ENCODE measurements at regions not wholly inside any gene's neighbourhood (a gene's known extent, or its start where the extent isn't known, plus 50 kb on each side); places are given as distances from the start of the nearest gene placed in this dataset.

DNA sequence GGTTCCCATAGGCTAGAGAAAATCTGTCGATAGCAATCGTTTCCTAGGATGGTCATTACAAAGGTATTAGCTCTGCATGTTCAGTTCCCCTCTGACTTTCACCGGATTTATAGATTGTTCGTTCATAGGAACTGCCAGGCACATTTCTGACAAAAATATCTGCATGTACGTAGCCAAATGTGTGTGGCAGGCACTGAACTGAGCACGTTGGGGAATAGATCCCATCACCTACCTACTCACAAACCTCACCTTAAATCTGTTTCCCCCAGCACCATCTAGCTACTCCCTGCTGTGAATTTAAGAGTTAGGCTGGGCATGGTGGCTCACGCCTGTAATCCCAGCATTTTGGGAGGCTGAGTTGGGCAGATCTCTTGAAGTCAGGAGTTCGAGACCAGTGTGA lies 64.5 kb upstream of the TANC2 start:
- Mint-ChIP-seq H3K27me3 (peaks cover 19% of the 10 kb centered on the region), H3K4me3 (no peak overlapping the region), H3K27ac (no peak overlapping the region), H3K4me1 (no peaks in the 10 kb centered on the region), H3K9me3 (peaks cover 0 to 2% (median 0%) of the 10 kb centered on the region in 7 donors), H3K36me3 (no peaks in the 10 kb centered on the region)
- Histone ChIP-seq H3K27ac (ENCODE audit: insufficient read depth, low read length, poor library complexity, severe bottlenecking) (no peak overlapping the region), H3K36me3 (ENCODE audit: control insufficient read depth, insufficient read depth, low read length) (no peaks in the 10 kb centered on the region), H3K4me3 (ENCODE audit: low read depth, low read length) (no peak overlapping the region), H3K9me3 (ENCODE audit: control insufficient read depth in 2 of 2, low read length in 2 of 2) (no peaks in the 10 kb centered on the region), H3K27me3 (ENCODE audit: control insufficient read depth, insufficient read depth, low read length) (peaks cover 2% of the 10 kb centered on the region), H3K4me1 (ENCODE audit: control insufficient read depth, insufficient read depth, low read length, poor library complexity, severe bottlenecking) (no peaks in the 10 kb centered on the region)
- DNase-seq (no peak), ATAC-seq (ENCODE audit: low read depth in 2 of 2) (no peak)

DNA sequence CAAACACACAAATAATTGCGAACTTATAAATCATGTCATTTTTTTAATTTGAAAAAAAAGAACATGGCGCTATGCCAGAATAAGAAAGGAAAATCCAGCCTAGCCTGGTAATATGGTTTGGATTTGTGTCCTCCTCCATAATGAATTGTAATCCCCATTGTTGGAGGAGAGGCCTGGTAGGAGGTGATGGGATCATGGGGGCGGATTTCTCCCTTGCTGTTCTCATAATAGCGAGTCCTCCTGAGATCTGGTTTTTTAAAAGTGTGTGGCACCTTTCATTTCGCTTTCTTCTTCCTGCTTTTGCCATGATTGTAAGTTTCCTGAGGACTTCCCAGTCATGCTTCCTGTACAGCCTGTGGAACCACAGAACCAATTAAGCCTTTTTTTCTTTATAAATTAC lies 65.9 kb upstream of the TANC2 start:
- ATAC-seq (ENCODE audit: low read depth in 2 of 2): no peak
- no peak for DNase-seq
- no peak overlapping the region for H3K4me3 Mint-ChIP-seq
- H3K36me3 Mint-ChIP-seq: no peaks in the 10 kb centered on the region
- H3K4me1 Mint-ChIP-seq: no peaks in the 10 kb centered on the region
- H3K36me3 ChIP-seq (ENCODE audit: control insufficient read depth, insufficient read depth, low read length): no peaks in the 10 kb centered on the region
- H3K27ac Mint-ChIP-seq: no peak overlapping the region
- peaks cover 19% of the 10 kb centered on the region for H3K27me3 Mint-ChIP-seq
- H3K4me3 ChIP-seq (ENCODE audit: low read depth, low read length): no peak overlapping the region
- peaks cover 0 to 2% (median 0%) of the 10 kb centered on the region in 7 donors for H3K9me3 Mint-ChIP-seq
- H3K9me3 ChIP-seq (ENCODE audit: control insufficient read depth in 2 of 2, low read length in 2 of 2): no peaks in the 10 kb centered on the region
- no peaks in the 10 kb centered on the region for H3K4me1 ChIP-seq (ENCODE audit: control insufficient read depth, insufficient read depth, low read length, poor library complexity, severe bottlenecking)
- no peak overlapping the region for H3K27ac ChIP-seq (ENCODE audit: insufficient read depth, low read length, poor library complexity, severe bottlenecking)
- H3K27me3 ChIP-seq (ENCODE audit: control insufficient read depth, insufficient read depth, low read length): peaks cover 4% of the 10 kb centered on the region

DNA sequence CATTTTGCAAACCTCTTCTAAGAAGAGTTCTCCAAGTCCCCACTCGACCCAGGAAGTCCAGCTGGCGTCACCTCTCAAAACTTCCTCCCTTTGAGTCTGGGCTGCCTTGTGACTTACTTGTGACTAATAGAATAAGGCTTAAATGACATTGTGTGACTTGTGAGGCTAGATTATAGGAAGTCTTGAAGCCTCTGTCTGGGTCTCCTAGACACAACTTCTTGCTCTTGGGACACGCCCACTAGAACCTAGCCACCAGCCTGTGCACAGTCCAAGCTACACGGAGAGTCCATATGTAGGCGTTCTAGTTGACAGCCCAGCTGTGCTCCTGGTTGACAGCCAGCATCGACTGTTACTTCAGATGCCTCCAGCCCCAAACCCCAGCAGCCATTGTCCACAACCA lies 66.7 kb upstream of the TANC2 start:
- DNase-seq (no peak), ATAC-seq (ENCODE audit: low read depth in 2 of 2) (no peak)
- Histone ChIP-seq H3K4me3 (ENCODE audit: low read depth, low read length) (no peak overlapping the region), H3K9me3 (ENCODE audit: control insufficient read depth in 2 of 2, low read length in 2 of 2) (no peaks in the 10 kb centered on the region), H3K27me3 (ENCODE audit: control insufficient read depth, insufficient read depth, low read length) (peaks cover 4% of the 10 kb centered on the region), H3K4me1 (ENCODE audit: control insufficient read depth, insufficient read depth, low read length, poor library complexity, severe bottlenecking) (no peaks in the 10 kb centered on the region), H3K27ac (ENCODE audit: insufficient read depth, low read length, poor library complexity, severe bottlenecking) (no peak overlapping the region), H3K36me3 (ENCODE audit: control insufficient read depth, insufficient read depth, low read length) (no peaks in the 10 kb centered on the region)
- Mint-ChIP-seq H3K27ac (no peak overlapping the region), H3K27me3 (peaks cover 20% of the 10 kb centered on the region), H3K4me1 (no peaks in the 10 kb centered on the region), H3K36me3 (no peaks in the 10 kb centered on the region), H3K4me3 (no peak overlapping the region), H3K9me3 (peaks cover 0 to 2% (median 0%) of the 10 kb centered on the region in 7 donors)

DNA sequence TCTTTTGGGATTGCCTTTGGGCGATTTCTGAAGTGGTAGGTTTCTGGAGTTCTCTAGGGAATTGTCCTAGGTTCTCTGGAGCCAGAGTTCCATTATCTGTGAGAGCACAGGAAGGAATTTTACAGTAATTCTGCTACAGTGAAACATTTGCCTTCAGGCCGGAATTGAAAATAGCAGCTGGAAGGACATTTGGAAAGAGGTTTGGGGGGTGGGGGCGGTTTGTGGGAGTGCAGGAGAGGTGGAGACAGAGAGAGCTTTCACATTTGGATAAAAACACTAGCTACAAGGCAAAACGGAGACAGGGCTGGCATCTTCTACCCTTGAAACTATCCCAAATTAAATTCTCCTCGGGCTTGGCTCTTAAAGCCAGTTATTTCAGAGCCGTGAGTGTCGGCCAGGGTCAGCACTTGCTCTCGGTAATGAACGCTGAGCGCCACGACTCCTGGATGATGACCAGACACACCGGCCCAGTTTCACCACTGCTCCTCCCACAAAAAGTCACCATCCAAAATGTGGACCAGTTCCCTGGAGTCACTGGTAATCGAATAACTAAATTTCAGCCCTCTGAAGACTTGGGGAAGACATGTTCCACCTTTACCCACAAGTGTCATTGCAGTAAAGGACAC lies 67.7 kb upstream of the TANC2 start:
- Histone ChIP-seq H3K36me3 (ENCODE audit: control insufficient read depth, insufficient read depth, low read length) (no peaks in the 10 kb centered on the region), H3K4me1 (ENCODE audit: control insufficient read depth, insufficient read depth, low read length, poor library complexity, severe bottlenecking) (no peaks in the 10 kb centered on the region), H3K27me3 (ENCODE audit: control insufficient read depth, insufficient read depth, low read length) (peaks cover 4% of the 10 kb centered on the region), H3K9me3 (ENCODE audit: control insufficient read depth in 2 of 2, low read length in 2 of 2) (no peaks in the 10 kb centered on the region), H3K4me3 (ENCODE audit: low read depth, low read length) (no peak overlapping the region), H3K27ac (ENCODE audit: insufficient read depth, low read length, poor library complexity, severe bottlenecking) (no peak overlapping the region)
- no peak overlapping the region for H3K27ac Mint-ChIP-seq
- no peaks in the 10 kb centered on the region for H3K4me1 Mint-ChIP-seq
- H3K27me3 Mint-ChIP-seq: peaks cover 20% of the 10 kb centered on the region
- no peaks in the 10 kb centered on the region for H3K36me3 Mint-ChIP-seq
- H3K4me3 Mint-ChIP-seq: no peak overlapping the region
- ATAC-seq (ENCODE audit: low read depth in 2 of 2) (no peak), DNase-seq (no peak)
- peaks cover 0 to 2% (median 0%) of the 10 kb centered on the region in 7 donors for H3K9me3 Mint-ChIP-seq

DNA sequence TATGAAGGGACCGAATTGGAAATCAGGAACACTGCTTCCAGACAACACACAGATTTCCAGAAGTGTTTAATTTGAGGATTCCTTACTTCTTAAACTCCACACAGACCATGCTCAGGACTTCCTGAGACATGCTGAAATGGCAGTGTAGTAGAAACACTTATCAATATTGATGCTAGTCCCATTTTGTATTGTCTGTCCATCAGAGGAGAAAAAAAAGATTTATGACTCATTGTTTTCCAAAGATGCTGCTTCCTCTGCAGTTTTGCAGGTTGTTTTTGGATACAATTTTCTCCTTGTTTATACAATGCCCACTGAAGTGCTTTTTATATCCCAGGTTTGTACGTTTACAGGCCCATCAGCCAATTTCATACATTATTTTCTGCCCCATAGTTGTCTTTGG lies 68.3 kb upstream of the TANC2 start:
- H3K9me3 ChIP-seq (ENCODE audit: control insufficient read depth in 2 of 2, low read length in 2 of 2): no peaks in the 10 kb centered on the region
- Mint-ChIP-seq H3K36me3 (no peaks in the 10 kb centered on the region), H3K9me3 (peaks cover 0 to 2% (median 0%) of the 10 kb centered on the region in 7 donors), H3K27ac (no peak overlapping the region), H3K4me1 (peaks cover 0 to 4% (median 0%) of the 10 kb centered on the region in 4 donors), H3K27me3 (peaks cover 20% of the 10 kb centered on the region), H3K4me3 (no peak overlapping the region)
- H3K4me1 ChIP-seq (ENCODE audit: control insufficient read depth, insufficient read depth, low read length, poor library complexity, severe bottlenecking): no peaks in the 10 kb centered on the region
- no peak overlapping the region for H3K27ac ChIP-seq (ENCODE audit: insufficient read depth, low read length, poor library complexity, severe bottlenecking)
- H3K4me3 ChIP-seq (ENCODE audit: low read depth, low read length): no peak overlapping the region
- ATAC-seq (ENCODE audit: low read depth in 2 of 2): no peak
- peaks cover 4% of the 10 kb centered on the region for H3K27me3 ChIP-seq (ENCODE audit: control insufficient read depth, insufficient read depth, low read length)
- no peaks in the 10 kb centered on the region for H3K36me3 ChIP-seq (ENCODE audit: control insufficient read depth, insufficient read depth, low read length)
- DNase-seq: no peak

DNA sequence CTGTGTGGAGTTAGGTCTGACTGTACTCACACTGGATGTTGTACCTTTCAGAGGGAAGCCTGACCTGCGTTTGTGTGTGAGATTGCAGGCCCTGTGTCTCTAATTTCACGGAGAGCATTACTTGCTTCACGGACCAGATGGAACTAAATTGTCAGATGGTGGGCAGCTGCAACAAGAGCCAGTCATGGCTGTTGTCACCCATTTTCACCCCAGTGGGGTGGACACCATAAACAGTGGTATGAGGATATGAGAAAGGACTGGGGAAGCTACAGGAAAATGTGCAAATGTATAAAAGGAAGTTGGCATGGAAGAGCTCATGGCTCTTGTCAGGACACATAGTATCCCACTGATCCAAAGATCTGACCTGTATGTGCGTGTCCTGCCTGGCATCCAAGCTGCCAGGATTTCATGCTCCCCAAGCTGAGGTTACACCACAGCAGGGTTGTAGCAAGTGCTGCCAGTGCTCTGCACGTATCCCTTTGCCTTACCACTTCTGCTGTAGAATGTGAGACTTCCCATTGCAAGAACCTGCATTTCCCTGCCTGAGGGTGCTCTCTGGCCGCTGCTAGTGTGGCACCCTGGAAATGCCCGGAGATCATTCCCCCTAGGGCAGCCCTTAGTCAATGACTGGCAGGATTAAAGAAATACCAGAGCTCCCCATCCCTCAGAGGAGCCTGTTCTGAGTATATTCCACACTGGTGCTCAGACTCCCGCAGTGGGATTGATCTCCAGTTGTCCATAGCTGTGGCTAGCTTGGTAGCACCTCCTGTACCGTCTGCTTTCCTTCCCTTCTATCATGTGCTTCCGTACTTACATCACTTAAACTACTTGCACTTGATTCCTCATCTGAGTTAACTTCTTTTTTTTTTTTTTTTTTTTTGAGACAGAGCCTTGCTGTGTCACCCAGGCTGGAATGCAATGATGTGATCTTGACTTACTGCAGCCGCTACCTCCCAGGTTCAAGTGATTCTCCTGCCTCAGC lies 70.4 kb upstream of the TANC2 start:
- Mint-ChIP-seq H3K9me3 (peaks cover 0 to 2% (median 0%) of the 10 kb centered on the region in 7 donors), H3K27ac (no peak overlapping the region), H3K27me3 (peaks cover 16% of the 10 kb centered on the region), H3K36me3 (no peaks in the 10 kb centered on the region), H3K4me1 (peaks cover 0 to 4% (median 0%) of the 10 kb centered on the region in 4 donors), H3K4me3 (no peak overlapping the region)
- H3K27me3 ChIP-seq (ENCODE audit: control insufficient read depth, insufficient read depth, low read length): peaks cover 4% of the 10 kb centered on the region
- no peaks in the 10 kb centered on the region for H3K4me1 ChIP-seq (ENCODE audit: control insufficient read depth, insufficient read depth, low read length, poor library complexity, severe bottlenecking)
- H3K27ac ChIP-seq (ENCODE audit: insufficient read depth, low read length, poor library complexity, severe bottlenecking): no peak overlapping the region
- no peak overlapping the region for H3K4me3 ChIP-seq (ENCODE audit: low read depth, low read length)
- no peaks in the 10 kb centered on the region for H3K36me3 ChIP-seq (ENCODE audit: control insufficient read depth, insufficient read depth, low read length)
- no peaks in the 10 kb centered on the region for H3K9me3 ChIP-seq (ENCODE audit: control insufficient read depth in 2 of 2, low read length in 2 of 2)
- ATAC-seq (ENCODE audit: low read depth in 2 of 2) (no peak), DNase-seq (no peak)

DNA sequence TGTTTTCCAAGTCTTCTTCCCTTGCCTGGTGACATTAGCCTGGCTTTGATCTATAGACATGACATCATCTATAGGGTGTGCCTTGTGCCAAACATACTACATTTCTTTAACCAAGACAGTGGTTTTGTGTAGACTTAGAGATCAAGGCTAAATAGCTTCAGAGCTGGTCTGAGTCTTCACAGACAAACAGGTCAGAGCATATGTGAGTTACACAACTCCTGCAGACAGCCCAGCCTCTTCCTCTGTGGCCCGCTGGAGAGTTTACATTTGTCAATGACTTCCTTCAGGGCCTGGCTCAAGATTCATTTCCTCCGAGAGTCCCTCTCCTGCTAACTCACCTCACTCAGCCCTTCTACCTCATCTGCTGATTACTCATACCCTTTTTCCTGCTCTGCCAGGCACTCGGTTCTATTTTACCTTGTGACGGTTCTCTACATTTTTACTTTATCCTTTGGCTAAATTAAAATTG lies 73.1 kb upstream of the TANC2 start:
- peak in 1 of 2 donors; percentile 58 for ATAC-seq (ENCODE audit: low read depth in 2 of 2)
- Mint-ChIP-seq H3K27me3 (peaks cover 14% of the 10 kb centered on the region), H3K9me3 (peaks cover 0 to 5% (median 0%) of the 10 kb centered on the region in 7 donors), H3K36me3 (no peaks in the 10 kb centered on the region), H3K27ac (no peak overlapping the region), H3K4me1 (peaks cover 0 to 4% (median 0%) of the 10 kb centered on the region in 4 donors), H3K4me3 (no peak overlapping the region)
- no peak overlapping the region for H3K27ac ChIP-seq (ENCODE audit: insufficient read depth, low read length, poor library complexity, severe bottlenecking)
- H3K9me3 ChIP-seq (ENCODE audit: control insufficient read depth in 2 of 2, low read length in 2 of 2): peaks cover 0 to 3% of the 10 kb centered on the region in 2 experiments
- H3K36me3 ChIP-seq (ENCODE audit: control insufficient read depth, insufficient read depth, low read length): no peaks in the 10 kb centered on the region
- H3K27me3 ChIP-seq (ENCODE audit: control insufficient read depth, insufficient read depth, low read length): peaks cover 4% of the 10 kb centered on the region
- no peaks in the 10 kb centered on the region for H3K4me1 ChIP-seq (ENCODE audit: control insufficient read depth, insufficient read depth, low read length, poor library complexity, severe bottlenecking)
- DNase-seq: peak in 1 of 3 donors; percentile 44
- no peak overlapping the region for H3K4me3 ChIP-seq (ENCODE audit: low read depth, low read length)

Measured in CD4-positive, CD25-positive, alpha-beta regulatory T cell (primary cell).